ENCODE measurements at regions not wholly inside any gene's neighbourhood (a gene's known extent, or its start where the extent isn't known, plus 50 kb on each side); places are given as distances from the start of the nearest gene placed in this dataset.

DNA sequence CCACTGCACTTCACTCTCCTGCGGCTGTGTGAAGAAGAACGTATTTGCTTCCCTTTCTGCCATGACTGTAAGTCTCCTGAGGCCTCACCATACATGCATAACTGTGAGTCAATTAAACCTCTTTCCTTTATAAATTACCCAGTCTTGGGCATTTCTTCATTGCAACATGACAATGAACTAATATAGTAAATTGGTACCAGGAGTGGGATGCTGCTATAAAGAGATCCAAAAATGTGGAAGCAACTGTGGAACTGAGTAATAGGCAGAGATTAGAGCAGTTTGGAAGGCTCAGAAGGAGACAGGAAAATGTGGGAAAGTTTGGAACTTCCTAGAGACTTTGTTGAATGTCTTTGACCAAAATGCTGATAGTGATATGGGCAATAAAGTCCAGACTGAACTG lies 1907.9 kb downstream of the MRPL39 start:
- TF ChIP-seq POLR2A (IDR thresholded peaks at IDR 0.05) = no peak
- TF ChIP-seq, protein P1, sequence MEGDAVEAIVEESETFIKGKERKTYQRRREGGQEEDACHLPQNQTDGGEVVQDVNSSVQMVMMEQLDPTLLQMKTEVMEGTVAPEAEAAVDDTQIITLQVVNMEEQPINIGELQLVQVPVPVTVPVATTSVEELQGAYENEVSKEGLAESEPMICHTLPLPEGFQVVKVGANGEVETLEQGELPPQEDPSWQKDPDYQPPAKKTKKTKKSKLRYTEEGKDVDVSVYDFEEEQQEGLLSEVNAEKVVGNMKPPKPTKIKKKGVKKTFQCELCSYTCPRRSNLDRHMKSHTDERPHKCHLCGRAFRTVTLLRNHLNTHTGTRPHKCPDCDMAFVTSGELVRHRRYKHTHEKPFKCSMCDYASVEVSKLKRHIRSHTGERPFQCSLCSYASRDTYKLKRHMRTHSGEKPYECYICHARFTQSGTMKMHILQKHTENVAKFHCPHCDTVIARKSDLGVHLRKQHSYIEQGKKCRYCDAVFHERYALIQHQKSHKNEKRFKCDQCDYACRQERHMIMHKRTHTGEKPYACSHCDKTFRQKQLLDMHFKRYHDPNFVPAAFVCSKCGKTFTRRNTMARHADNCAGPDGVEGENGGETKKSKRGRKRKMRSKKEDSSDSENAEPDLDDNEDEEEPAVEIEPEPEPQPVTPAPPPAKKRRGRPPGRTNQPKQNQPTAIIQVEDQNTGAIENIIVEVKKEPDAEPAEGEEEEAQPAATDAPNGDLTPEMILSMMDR (IDR thresholded peaks at IDR 0.05) = no peak
